ENCODE measurements at regions not wholly inside any gene's neighbourhood (a gene's known extent, or its start where the extent isn't known, plus 50 kb on each side); places are given as distances from the start of the nearest gene placed in this dataset.

DNA sequence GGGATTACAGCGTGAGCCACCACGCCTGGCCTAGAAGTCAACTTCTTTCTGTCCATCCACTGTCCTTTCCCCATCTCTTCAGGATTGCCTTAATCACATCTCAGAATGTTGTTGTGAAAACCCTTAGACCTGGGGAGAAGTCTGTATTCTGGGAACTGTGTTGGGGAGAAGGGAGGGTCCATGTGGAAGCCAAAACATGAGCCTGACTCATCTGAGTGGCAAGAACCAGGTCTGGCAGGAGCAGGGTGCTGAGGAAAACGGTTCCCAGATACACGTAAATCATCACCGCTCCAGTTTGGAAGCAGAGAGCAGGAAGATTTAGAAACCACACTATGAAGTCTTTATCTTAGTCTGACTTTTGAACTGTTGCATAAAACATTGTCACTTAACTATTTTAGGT is 245.6 kb upstream of the RGS6 start:
- TF ChIP-seq SIN3A (IDR thresholded peaks at IDR 0.05; ENCODE audit: borderline replicate concordance, insufficient read depth, low read length), result no peak
- no peak for TF ChIP-seq FOXP2 (optimal IDR thresholded peaks at IDR 0.05; ENCODE audit: borderline replicate concordance, extremely low read depth, extremely low read length, insufficient read depth)
